H1 (cell line): ENCODE measurements at regions not wholly inside any gene's neighbourhood (a gene's known extent, or its start where the extent isn't known, plus 50 kb on each side); places are given as distances from the start of the nearest gene placed in this dataset.

Source experiments
- CTCF ChIA-PET: fragments of 300-600 bp; sonication (Branson Sonifier 250); formaldehyde crosslinking; loops from one replicate; lab custom pipeline; 2021; ENCODE audit not compliant: partially characterized antibody; lab: Charles Lee
- POLR2A ChIA-PET: fragments of 300-600 bp; sonication (Branson Sonifier 250); formaldehyde crosslinking; loops from one replicate; lab custom pipeline; 2021; ENCODE audit warnings: inconsistent platforms; ENCODE audit not compliant: partially characterized antibody; lab: Charles Lee
- DNase-seq, 2 experiments: peaks; one replicate each; pipeline versions ENCODE4 v3.0.0 to v3.0.0-alpha.2; 2010 to 2022; ENCODE audit warnings: low spot score in 2 of 2, low read depth in 1 of 2, mixed read lengths in 1 of 2
- FAIRE-seq: peaks from 2 replicates; lab custom pipeline; 2011; peaks lifted over from hg19 to GRCh38; lab: Jason Lieb, UNC
- H2AFZ ChIP-seq: 2 replicates; pipeline ENCODE4 v1.8.1; 2012; ENCODE audit warnings: low read length, inconsistent platforms
- H2AK5ac ChIP-seq: 2 replicates; pipeline ENCODE4 v1.6.1; 2013; ENCODE audit warnings: low read depth, low read length
- H2BK120ac ChIP-seq: replicated peaks from 2 replicates; pipeline ENCODE3; 2013; ENCODE audit warnings: low read depth, low read length, inconsistent platforms
- H2BK12ac ChIP-seq: 2 replicates; pipeline ENCODE4 v1.6.1; 2013; ENCODE audit warnings: low read depth, low read length
- H2BK15ac ChIP-seq: 2 replicates; pipeline ENCODE4 v1.6.1; 2013; ENCODE audit warnings: low read length
- H2BK20ac ChIP-seq: 2 replicates; pipeline ENCODE4 v1.6.1; 2013; ENCODE audit warnings: low read length
- H2BK5ac ChIP-seq: 2 replicates; pipeline ENCODE4 v1.6.1; 2013; ENCODE audit warnings: low read depth, low read length
- H3K14ac ChIP-seq: 2 replicates; pipeline ENCODE4 v1.6.1; 2013; ENCODE audit warnings: inconsistent platforms; ENCODE audit not compliant: insufficient read length
- H3K18ac ChIP-seq: 2 replicates; pipeline ENCODE4 v1.6.1; 2013; ENCODE audit warnings: low read length; ENCODE audit errors: extremely low read depth
- H3K23ac ChIP-seq: 2 replicates; pipeline ENCODE4 v1.6.1; 2013; ENCODE audit warnings: inconsistent platforms; ENCODE audit not compliant: insufficient read length
- H3K23me2 ChIP-seq: 2 replicates; pipeline ENCODE4 v1.6.1; 2013; ENCODE audit warnings: low read depth, low read length
- H3K27ac ChIP-seq: 2 replicates; pipeline ENCODE4 v1.6.1; 2011; ENCODE audit warnings: low read depth, low read length, inconsistent platforms
- H3K27me3 ChIP-seq, 4 experiments: replicated peaks in 1 of 4; 1 replicate in 1 of 4; 2 replicates in 3 of 4; pipeline versions ENCODE4 v1.6.1 to v1.8.1; 2011 to 2013; ENCODE audit warnings: low read length in 3 of 4, mild to moderate bottlenecking in 3 of 4, inconsistent platforms in 2 of 4, mixed read lengths in 2 of 4, moderate library complexity in 1 of 4; ENCODE audit not compliant: control insufficient read depth in 3 of 4, insufficient read depth in 3 of 4; ENCODE audit errors: extremely low read depth in 1 of 4
- H3K36me3 ChIP-seq, 4 experiments: 2 replicates each; pipeline versions ENCODE4 v1.6.1 to v1.8.1; 2011 to 2013; ENCODE audit warnings: mild to moderate bottlenecking in 4 of 4, low read length in 3 of 4, moderate library complexity in 2 of 4, control low read depth in 1 of 4, inconsistent platforms in 1 of 4; ENCODE audit not compliant: insufficient read depth in 4 of 4, control insufficient read depth in 2 of 4
- H3K4ac ChIP-seq: replicated peaks from 2 replicates; pipeline ENCODE3; 2013; ENCODE audit warnings: low read length, low read depth, mixed read lengths, inconsistent platforms; ENCODE audit not compliant: insufficient read length
- H3K4me1 ChIP-seq, 4 experiments: replicated peaks in 1 of 4; 1 replicate in 1 of 4; 2 replicates in 3 of 4; pipeline versions ENCODE4 v1.6.1 to v1.8.1; 2011 to 2013; ENCODE audit warnings: low read length in 3 of 4, inconsistent platforms in 2 of 4, mixed read lengths in 1 of 4; ENCODE audit not compliant: insufficient read depth in 4 of 4, control insufficient read depth in 3 of 4
- H3K4me2 ChIP-seq, 2 experiments: 2 replicates each; pipeline versions ENCODE4 v1.6.1 to v1.8.1; 2011 to 2013; ENCODE audit warnings: low read depth in 2 of 2, low read length in 2 of 2, control low read depth in 1 of 2, inconsistent platforms in 1 of 2, mild to moderate bottlenecking in 1 of 2; ENCODE audit not compliant: insufficient read depth in 1 of 2
- H3K4me3 ChIP-seq, 4 experiments: fragments of 200-600, 300-600 bp in 1 of 4; sonication (generic), shearing (Covaris generic), sonication (Bioruptor Twin) in 1 of 4; 2 replicates each; pipeline versions ENCODE4 v1.5.1 to v1.8.1; 2011 to 2016; ENCODE audit warnings: low read length in 4 of 4, low read depth in 3 of 4, control low read depth in 2 of 4, inconsistent platforms in 2 of 4, mild to moderate bottlenecking in 2 of 4, mixed read lengths in 1 of 4, moderate library complexity in 1 of 4; ENCODE audit not compliant: insufficient read depth in 2 of 4; ENCODE audit errors: extremely low read depth in 1 of 4
- H3K56ac ChIP-seq: replicated peaks from 2 replicates; pipeline ENCODE3; 2013; ENCODE audit warnings: low read depth, mild to moderate bottlenecking, mixed read lengths, low read length, inconsistent platforms; ENCODE audit not compliant: insufficient read length
- H3K79me1 ChIP-seq: 2 replicates; pipeline ENCODE4 v1.6.1; 2013; ENCODE audit warnings: low read depth, low read length, control low read depth
- H3K79me2 ChIP-seq, 2 experiments: 2 replicates each; pipeline versions ENCODE4 v1.6.1 to v1.8.1; 2012 to 2013; ENCODE audit warnings: low read length in 2 of 2, mild to moderate bottlenecking in 2 of 2, inconsistent platforms in 1 of 2; ENCODE audit not compliant: insufficient read depth in 2 of 2, control insufficient read depth in 1 of 2
- H3K9ac ChIP-seq, 4 experiments: replicated peaks in 1 of 4; 1 replicate in 1 of 4; 2 replicates in 3 of 4; pipeline versions ENCODE4 v1.6.1 to v1.8.1; 2011 to 2013; ENCODE audit warnings: low read depth in 3 of 4, low read length in 3 of 4, control low read depth in 2 of 4, mild to moderate bottlenecking in 2 of 4, moderate library complexity in 2 of 4, inconsistent platforms in 1 of 4; ENCODE audit errors: extremely low read depth in 1 of 4
- H3K9me3 ChIP-seq, 2 experiments: 2 replicates each; pipeline versions ENCODE4 v1.6.1 to v1.8.1; 2012 to 2013; ENCODE audit warnings: mild to moderate bottlenecking in 2 of 2, moderate library complexity in 2 of 2, control low read depth in 1 of 2, inconsistent platforms in 1 of 2, low read depth in 1 of 2, low read length in 1 of 2, mixed read lengths in 1 of 2; ENCODE audit not compliant: insufficient read depth in 2 of 2
- H4K20me1 ChIP-seq, 2 experiments: replicated peaks in 1 of 2; 2 replicates each; pipeline versions ENCODE3 to v1.8.1; 2011 to 2013; ENCODE audit warnings: inconsistent platforms in 2 of 2, low read length in 2 of 2, mild to moderate bottlenecking in 1 of 2; ENCODE audit not compliant: insufficient read depth in 2 of 2, control insufficient read depth in 1 of 2
- H4K5ac ChIP-seq: 2 replicates; pipeline ENCODE4 v1.6.1; 2013; ENCODE audit warnings: low read length, low read depth, mixed read lengths, inconsistent platforms; ENCODE audit not compliant: insufficient read length
- H4K8ac ChIP-seq: 2 replicates; pipeline ENCODE4 v1.8.0; 2013; ENCODE audit warnings: mild to moderate bottlenecking, moderate library complexity, low read length, inconsistent platforms; ENCODE audit not compliant: insufficient read depth; ENCODE audit errors: extremely low read depth
- H4K91ac ChIP-seq: replicated peaks from 2 replicates; pipeline ENCODE3; 2013; ENCODE audit warnings: low read length, mixed read lengths, inconsistent platforms; ENCODE audit not compliant: insufficient read length
- CREB1 ChIP-seq: IDR thresholded peaks from 2 replicates; pipeline ENCODE4 v1.6.1; 2012; ENCODE audit warnings: inconsistent platforms
- EP300 ChIP-seq, 2 experiments: IDR thresholded peaks; 1 replicate in 1 of 2; 2 replicates in 1 of 2; pipeline ENCODE4 v1.6.1; 2011 to 2012; ENCODE audit warnings: low read depth in 2 of 2, low read length in 2 of 2, mild to moderate bottlenecking in 2 of 2, borderline replicate concordance in 1 of 2, inconsistent platforms in 1 of 2, moderate library complexity in 1 of 2
- FOSL1 ChIP-seq: IDR thresholded peaks from 2 replicates; pipeline ENCODE4 v1.6.1; 2011; ENCODE audit warnings: mild to moderate bottlenecking, low read depth, low read length, moderate library complexity; ENCODE audit not compliant: insufficient read depth
- HDAC2 ChIP-seq, 2 experiments: fragments of 300-600 bp in 1 of 2; sonication (generic) in 1 of 2; IDR thresholded peaks; 2 replicates each; pipeline ENCODE4 v1.6.1; 2011 to 2012; ENCODE audit warnings: low read depth in 2 of 2, low read length in 2 of 2, mild to moderate bottlenecking in 2 of 2, moderate library complexity in 2 of 2, borderline replicate concordance in 1 of 2, inconsistent platforms in 1 of 2
- HDAC6 ChIP-seq: IDR thresholded peaks from one replicate; pipeline ENCODE4 v1.7.1; 2012; ENCODE audit warnings: low read depth, mild to moderate bottlenecking, inconsistent platforms, low read length, moderate library complexity
- ZNF274 ChIP-seq: IDR thresholded peaks from 2 replicates; pipeline ENCODE4 v1.7.0; 2012; ENCODE audit warnings: low read length, borderline replicate concordance; ENCODE audit errors: extremely low read depth
- whole genome bisulfite sequencing, 2 experiments: shearing (Covaris generic) in 1 of 2; methylation state at CpG; one replicate each; pipeline versions ENCODE4 v1.1.6 to v1.1.7; 2013 to 2015; ENCODE audit warnings: low lambda C conversion rate in 2 of 2, mixed read lengths in 2 of 2, inconsistent platforms in 1 of 2, low coverage in 1 of 2, missing lambda C conversion rate in 1 of 2; ENCODE audit not compliant: insufficient replicate concordance in 2 of 2, insufficient coverage in 1 of 2, insufficient read length in 1 of 2; ENCODE audit errors: extremely low coverage in 1 of 2, missing lambda C conversion rate in 1 of 2; 5-methylcytosine and 5-hydroxymethylcytosine counted together

DNA sequence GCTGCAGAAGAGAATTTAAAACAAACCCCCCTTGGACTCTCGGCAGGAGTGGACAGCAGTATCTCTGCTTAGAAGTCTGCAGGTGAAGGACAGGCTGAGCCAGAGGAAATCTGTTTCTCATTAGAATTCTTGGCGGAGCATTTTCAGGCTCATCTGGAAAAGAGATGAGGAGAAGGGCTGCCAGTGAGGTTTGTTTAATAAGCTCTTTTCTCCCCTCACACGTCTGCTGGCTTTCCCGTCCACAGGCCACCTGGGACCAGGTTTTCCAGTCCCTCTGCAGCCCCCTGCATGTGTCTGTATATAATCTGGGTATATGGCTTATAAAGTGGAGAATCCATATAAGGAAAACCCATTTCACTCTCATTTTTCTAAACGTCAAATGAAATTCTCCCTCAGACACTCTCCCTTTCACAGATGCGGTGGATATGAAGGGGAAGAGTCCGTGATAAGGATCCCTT, 155.4 kb upstream of the TPM1 start:
- peak overlapping the region; percentile 87; the same call in 1 of the 2 replicates for H2AFZ ChIP-seq
- no peak overlapping the region for H2BK120ac ChIP-seq
- H4K8ac ChIP-seq = no peak overlapping the region
- H3K4me1 ChIP-seq = peaks cover 2 to 22% (median 8%) of the 10 kb centered on the region in 4 experiments
- H3K56ac ChIP-seq = no peak overlapping the region
- H3K27ac ChIP-seq = no peak overlapping the region
- POLR2A ChIA-PET = interaction anchor here (1.0 to 3.6 kb wide), 3 partner anchors 157 to 170 kb away, joined by 3 to 14 read pairs (median 3); no protein-coding TSS in a partner anchor
- no peak overlapping the region for H3K18ac ChIP-seq
- H4K91ac ChIP-seq = no peak overlapping the region
- no peaks in the 10 kb centered on the region for H3K27me3 ChIP-seq
- H3K79me2 ChIP-seq = no peaks in the 10 kb centered on the region
- no peak overlapping the region for H2AK5ac ChIP-seq
- H3K4me3 ChIP-seq = peak overlapping the region in 1 of 4 experiments; percentile 42; a peak in 1 of 8 replicates
- no peak overlapping the region for H3K14ac ChIP-seq
- no peak overlapping the region for H3K4ac ChIP-seq
- no peaks in the 10 kb centered on the region for H3K79me1 ChIP-seq
- no peak overlapping the region for H3K23ac ChIP-seq
- no peaks in the 10 kb centered on the region for H3K36me3 ChIP-seq
- no peaks in the 10 kb centered on the region for H3K23me2 ChIP-seq
- CTCF ChIA-PET = interaction anchor here (0.7 to 2.0 kb wide), 3 partner anchors 10 to 12 kb away, joined by 3 to 9 read pairs (median 4); no protein-coding TSS in a partner anchor
- no peak overlapping the region; the same call in 1 of the 2 replicates for H2BK5ac ChIP-seq
- H4K20me1 ChIP-seq = no peaks in the 10 kb centered on the region
- no peaks in the 10 kb centered on the region for H3K9me3 ChIP-seq
- no peak overlapping the region for H3K9ac ChIP-seq
- WGBS, 2 experiments = 49% methylated on average over 7 of the region's 7 CpGs; no CpG with 5 or more reads in 1 of the 2 experiments
- H2BK15ac ChIP-seq = no peak overlapping the region
- peak in 1 of 2 experiments; percentile 40 for DNase-seq
- FAIRE-seq = no peak
- no peak overlapping the region for H2BK20ac ChIP-seq
- H4K5ac ChIP-seq = no peak overlapping the region
- H2BK12ac ChIP-seq = no peak overlapping the region
- peak overlapping the region; percentile 37 to 72 for H3K4me2 ChIP-seq
- TF ChIP-seq HDAC2 (IDR thresholded peaks at IDR 0.05; ENCODE audit: borderline replicate concordance in 1 of 2, low read depth in 2 of 2, low read length in 2 of 2) (no peak), ZNF274 (no peak), HDAC6 (no peak), CREB1 (no peak), EP300 (IDR thresholded peaks at IDR 0.05; ENCODE audit: borderline replicate concordance in 1 of 2, low read depth in 2 of 2, low read length in 2 of 2) (no peak), FOSL1 (no peak)
